GM18517 (cell line): ENCODE measurements at regions not wholly inside any gene's neighbourhood (a gene's known extent, or its start where the extent isn't known, plus 50 kb on each side); places are given as distances from the start of the nearest gene placed in this dataset.

ENCODE experiments used
- ATAC-seq: cut with Tn5 transposase; IDR thresholded peaks from one replicate; pipeline ENCODE4 v1.9.1; 2021; ENCODE audit warnings: mild to moderate bottlenecking, moderate library complexity; ENCODE audit not compliant: unreplicated experiment

- ATAC-seq, result no peak
Observed at GRCh38 chr9:1461812-1462211, 411.7 kb downstream of the DMRT2 start.

GRCh38 chr9:1462626-1463308 lies 412.6 kb downstream of the DMRT2 start:
- ATAC-seq, result no peak

GRCh38 chr9:1469996-1470395 lies 419.8 kb downstream of the DMRT2 start:
- ATAC-seq, result peak; percentile 95

- ATAC-seq, result no peak
Observed at GRCh38 chr9:1473956-1474634, 423.9 kb downstream of the DMRT2 start.

GRCh38 chr9:1474671-1475070 lies 424.5 kb downstream of the DMRT2 start:
- ATAC-seq, result no peak

GRCh38 chr9:1490341-1491232 lies 440.4 kb downstream of the DMRT2 start:
- ATAC-seq, result peak; percentile 82

- ATAC-seq, result no peak
Observed at GRCh38 chr9:1492156-1492555, 442.0 kb downstream of the DMRT2 start.

GRCh38 chr9:1495282-1496030 lies 445.3 kb downstream of the DMRT2 start:
- no peak for ATAC-seq

- no peak for ATAC-seq
Observed at GRCh38 chr9:1505489-1505888, 455.3 kb downstream of the DMRT2 start.

- ATAC-seq, result no peak
Observed at GRCh38 chr9:1510712-1511111, 460.6 kb downstream of the DMRT2 start.

- ATAC-seq, result no peak
Observed at GRCh38 chr9:1513105-1513504, 462.9 kb downstream of the DMRT2 start.

- ATAC-seq, result no peak
Observed at GRCh38 chr9:1514250-1514649, 464.1 kb downstream of the DMRT2 start.

GRCh38 chr9:1514776-1515363 lies 464.7 kb downstream of the DMRT2 start:
- ATAC-seq, result no peak

GRCh38 chr9:1515557-1515956 lies 465.4 kb downstream of the DMRT2 start:
- ATAC-seq, result no peak

- ATAC-seq, result no peak
Observed at GRCh38 chr9:1521547-1521946, 471.4 kb downstream of the DMRT2 start.

GRCh38 chr9:1522219-1522767 lies 472.1 kb downstream of the DMRT2 start:
- peak; percentile 63 for ATAC-seq

GRCh38 chr9:1528456-1528855 lies 478.3 kb downstream of the DMRT2 start:
- no peak for ATAC-seq

- ATAC-seq, result no peak
Observed at GRCh38 chr9:1530696-1531095, 480.5 kb downstream of the DMRT2 start.

GRCh38 chr9:1531424-1531823 lies 481.3 kb downstream of the DMRT2 start:
- ATAC-seq, result no peak

- ATAC-seq, result no peak
Observed at GRCh38 chr9:1532171-1532570, 482.0 kb downstream of the DMRT2 start.
